IMR-90 (cell line): ENCODE measurements at regions not wholly inside any gene's neighbourhood (a gene's known extent, or its start where the extent isn't known, plus 50 kb on each side); places are given as distances from the start of the nearest gene placed in this dataset.

Experiments
- ATAC-seq: fragments of 200-7000 bp; cut with Tn5 transposase; 2 replicates; pipeline ENCODE4 v1.9.1; 2020; ENCODE audit warnings: low read depth, mild to moderate bottlenecking, moderate library complexity
- BruUV-seq: library from RNA; stranded (reverse); fragments of 400-500 nt; replicated peaks from 2 replicates; lab custom pipeline; 2021; lab: Mats Ljungman, UMichigan
- CTCF ChIA-PET: fragments of 300-600 bp; formaldehyde crosslinking; extraction: SDS; loops from one replicate; lab custom pipeline; 2021; ENCODE audit warnings: antibody characterized with exemption; lab: Yijun Ruan, JAX
- POLR2A ChIA-PET: fragments of 300-600 bp; sonication (Branson Sonifier 250); formaldehyde crosslinking; loops from one replicate; lab custom pipeline; 2022; ENCODE audit warnings: antibody characterized with exemption; ENCODE audit not compliant: unreplicated experiment; lab: Charles Lee
- DNase-seq: peaks from one replicate; pipeline ENCODE4 v3.0.0; 2013
- H2AFZ ChIP-seq: replicated peaks from 2 replicates; pipeline ENCODE3; 2013; ENCODE audit warnings: low read length, mild to moderate bottlenecking; ENCODE audit not compliant: poor library complexity
- H2AK5ac ChIP-seq: 2 replicates; pipeline ENCODE4 v1.6.1; 2013; ENCODE audit warnings: low read depth, low read length, inconsistent platforms
- H2AK9ac ChIP-seq: replicated peaks from 2 replicates; pipeline ENCODE3; 2013; ENCODE audit warnings: mild to moderate bottlenecking, low read depth, low read length, moderate library complexity; ENCODE audit not compliant: poor library complexity
- H2BK120ac ChIP-seq: 2 replicates; pipeline ENCODE4 v1.6.1; 2013; ENCODE audit warnings: low read depth, low read length, inconsistent platforms
- H2BK15ac ChIP-seq: 3 replicates; pipeline ENCODE4 v1.6.1; 2013; ENCODE audit warnings: low read depth, low read length, inconsistent platforms
- H2BK20ac ChIP-seq: 2 replicates; pipeline ENCODE4 v1.6.1; 2013; ENCODE audit warnings: low read depth, mild to moderate bottlenecking, inconsistent platforms, low read length, moderate library complexity
- H2BK5ac ChIP-seq: 2 replicates; pipeline ENCODE4 v1.6.1; 2013; ENCODE audit warnings: mild to moderate bottlenecking, low read depth, low read length, inconsistent platforms; ENCODE audit not compliant: poor library complexity, severe bottlenecking
- H3K14ac ChIP-seq: replicated peaks from 2 replicates; pipeline ENCODE4 v1.6.1; 2013; ENCODE audit warnings: low read depth, low read length, inconsistent platforms
- H3K18ac ChIP-seq: 2 replicates; pipeline ENCODE4 v1.6.1; 2013; ENCODE audit warnings: low read depth, low read length, control low read depth
- H3K23ac ChIP-seq: 2 replicates; pipeline ENCODE4 v1.6.1; 2013; ENCODE audit warnings: low read depth, low read length, inconsistent platforms
- H3K27ac ChIP-seq: 2 replicates; pipeline ENCODE4 v1.5.1; 2013; ENCODE audit warnings: mild to moderate bottlenecking, control low read depth, low read length; ENCODE audit not compliant: insufficient read depth
- H3K27me3 ChIP-seq: 2 replicates; pipeline ENCODE4 v1.6.1; 2013; ENCODE audit warnings: low read length; ENCODE audit not compliant: control insufficient read depth, insufficient read depth
- H3K36me3 ChIP-seq: 2 replicates; pipeline ENCODE4 v1.6.1; 2013; ENCODE audit warnings: low read length, mixed read lengths; ENCODE audit not compliant: control insufficient read depth, insufficient read depth
- H3K4ac ChIP-seq: 2 replicates; pipeline ENCODE4 v1.6.1; 2013; ENCODE audit warnings: low read depth, low read length, inconsistent platforms
- H3K4me1 ChIP-seq: 2 replicates; pipeline ENCODE4 v1.6.1; 2013; ENCODE audit warnings: low read length, mixed read lengths; ENCODE audit not compliant: control insufficient read depth, insufficient read depth
- H3K4me2 ChIP-seq: 2 replicates; pipeline ENCODE4 v1.6.1; 2013; ENCODE audit warnings: low read depth, mild to moderate bottlenecking, control low read depth, low read length, moderate library complexity
- H3K4me3 ChIP-seq: 2 replicates; pipeline ENCODE4 v1.5.1; 2013; ENCODE audit warnings: low read depth, mild to moderate bottlenecking, control low read depth, low read length, moderate library complexity; ENCODE audit not compliant: insufficient read depth
- H3K56ac ChIP-seq: 2 replicates; pipeline ENCODE4 v1.6.1; 2013; ENCODE audit warnings: low read length, inconsistent platforms; ENCODE audit not compliant: insufficient read depth; ENCODE audit errors: extremely low read depth
- H3K79me1 ChIP-seq, 2 experiments: 2 replicates each; pipeline ENCODE4 v1.6.1; 2013; ENCODE audit warnings: low read length in 2 of 2, inconsistent platforms in 1 of 2, low read depth in 1 of 2
- H3K9ac ChIP-seq: 2 replicates; pipeline ENCODE4 v1.6.1; 2013; ENCODE audit warnings: low read depth, low read length, control low read depth
- H3K9me1 ChIP-seq: 2 replicates; pipeline ENCODE4 v1.6.1; 2013; ENCODE audit warnings: low read length, inconsistent platforms; ENCODE audit not compliant: insufficient read depth
- H3K9me3 ChIP-seq: 2 replicates; pipeline ENCODE4 v1.6.1; 2013; ENCODE audit warnings: low read length; ENCODE audit not compliant: control insufficient read depth, insufficient read depth
- H4K20me1 ChIP-seq: 2 replicates; pipeline ENCODE4 v1.6.1; 2013; ENCODE audit warnings: low read length, inconsistent platforms; ENCODE audit not compliant: insufficient read depth
- H4K5ac ChIP-seq: 2 replicates; pipeline ENCODE4 v1.6.1; 2013; ENCODE audit warnings: mild to moderate bottlenecking, low read depth, low read length, control low read depth
- H4K8ac ChIP-seq, 2 experiments: 2 replicates each; pipeline ENCODE4 v1.6.1; 2013; ENCODE audit warnings: low read depth in 2 of 2, low read length in 2 of 2, control low read depth in 1 of 2, inconsistent platforms in 1 of 2
- H4K91ac ChIP-seq: 2 replicates; pipeline ENCODE4 v1.6.1; 2013; ENCODE audit warnings: low read depth, low read length, inconsistent platforms; ENCODE audit not compliant: insufficient read depth
- BHLHE40 ChIP-seq: fragments of 150-350 bp; IDR thresholded peaks from 2 replicates; pipeline ENCODE4 v1.6.1; 2016; ENCODE audit warnings: mild to moderate bottlenecking, low read depth, low read length
- CTCF ChIP-seq: conservative IDR thresholded peaks from 2 replicates; pipeline ENCODE4 v1.5.1; 2012; ENCODE audit warnings: mild to moderate bottlenecking, low read depth, low read length, improper control_type of control experiment
- ELK1 ChIP-seq: fragments of 150-350 bp; IDR thresholded peaks from 2 replicates; pipeline ENCODE4 v1.6.1; 2016; ENCODE audit warnings: low read depth, mild to moderate bottlenecking, low read length, moderate library complexity, borderline replicate concordance
- MAFK ChIP-seq: IDR thresholded peaks from 2 replicates; pipeline ENCODE4 v1.6.1; 2012; ENCODE audit warnings: low read depth, low read length, improper control_type of control experiment
- MAZ ChIP-seq: IDR thresholded peaks from 2 replicates; pipeline ENCODE4 v1.6.1; 2012; ENCODE audit warnings: low read depth, mild to moderate bottlenecking, low read length, improper control_type of control experiment, moderate library complexity, borderline replicate concordance
- POLR2A ChIP-seq: IDR thresholded peaks from 2 replicates; pipeline ENCODE4 v1.6.1; 2012; ENCODE audit warnings: mild to moderate bottlenecking, low read depth, low read length
- RCOR1 ChIP-seq: IDR thresholded peaks from 2 replicates; pipeline ENCODE4 v1.6.1; 2012; ENCODE audit warnings: mild to moderate bottlenecking, low read length, improper control_type of control experiment; ENCODE audit not compliant: insufficient replicate concordance
- USF2 ChIP-seq: fragments of 150-350 bp; IDR thresholded peaks from 2 replicates; pipeline ENCODE4 v1.6.1; 2017; ENCODE audit warnings: mild to moderate bottlenecking, antibody characterized with exemption, low read length, low read depth
- WGBS, 2 experiments: methylation state at CpG; one replicate each; pipeline versions ENCODE4 v1.1.5 to v1.1.7; 2013; ENCODE audit warnings: missing lambda C conversion rate in 2 of 2; ENCODE audit not compliant: insufficient read length in 1 of 2; ENCODE audit errors: extremely low coverage in 2 of 2; 5-methylcytosine and 5-hydroxymethylcytosine counted together
- dilution Hi-C: fragments of 300-500 bp; cut with HindIII; formaldehyde crosslinking; loops from one replicate; pipeline ENCODE4 v1.14.3; 2018; ENCODE audit warnings: low sequenced_read_pairs; ENCODE audit not compliant: unreplicated experiment
- in situ Hi-C: fragments of 300-500 bp; cut with MboI; formaldehyde crosslinking; loops from 3 replicates; pipeline ENCODE4 v1.14.3; 2019; ENCODE audit warnings: low sequenced_read_pairs, inconsistent platforms, mixed read lengths
- intact Hi-C: fragments of 100-400 bp; cut with micrococcal nuclease; formaldehyde crosslinking; loops from 2 replicates; pipeline ENCODE4 v1.10.0; 2022

- H3K36me3 ChIP-seq: no peaks in the 10 kb centered on the region
- no peak overlapping the region for H3K9ac ChIP-seq
- H3K27ac ChIP-seq: no peak overlapping the region
- no peaks in the 10 kb centered on the region for H3K27me3 ChIP-seq
- H2AFZ ChIP-seq: no peak overlapping the region
- H4K91ac ChIP-seq: no peak overlapping the region
- H4K20me1 ChIP-seq: no peaks in the 10 kb centered on the region
- H3K23ac ChIP-seq: no peak overlapping the region
- H3K4me1 ChIP-seq: peaks cover 2% of the 10 kb centered on the region; the same call in 1 of the 2 replicates
- no peak overlapping the region for H4K5ac ChIP-seq
- no peak overlapping the region for H3K4me2 ChIP-seq
- peaks cover 3% of the 10 kb centered on the region; the same call in 1 of the 2 replicates for H3K9me3 ChIP-seq
- H2BK20ac ChIP-seq: no peak overlapping the region
- H3K4ac ChIP-seq: no peak overlapping the region
- in situ Hi-C loops: no loop called here
- POLR2A ChIA-PET: no interaction called here
- TF ChIP-seq ELK1 (no peak), RCOR1 (no peak), CTCF (no peak), USF2 (no peak), BHLHE40 (no peak), POLR2A (no peak), MAZ (no peak), MAFK (no peak)
- dilution Hi-C loops: no loop called here
- no peaks in the 10 kb centered on the region for H3K9me1 ChIP-seq
- H3K79me1 ChIP-seq: no peaks in the 10 kb centered on the region
- BruUV-seq: no TSS peak
- DNase-seq (no peak), ATAC-seq (no peak)
- H3K18ac ChIP-seq: no peak overlapping the region
- no peak overlapping the region for H2BK5ac ChIP-seq
- H3K4me3 ChIP-seq: no peak overlapping the region
- intact Hi-C loops: no loop called here
- no peak overlapping the region for H3K56ac ChIP-seq
- no peak overlapping the region for H2BK120ac ChIP-seq
- WGBS, 2 experiments: 100% methylated on average over 1 of the region's 4 CpGs; no CpG with 5 or more reads in 1 of the 2 experiments
- CTCF ChIA-PET: no interaction called here
- no peak overlapping the region for H3K14ac ChIP-seq
- no peak overlapping the region for H2BK15ac ChIP-seq
- H4K8ac ChIP-seq: no peak overlapping the region
- H2AK5ac ChIP-seq: no peak overlapping the region
- H2AK9ac ChIP-seq: no peak overlapping the region
These were observed 286.1 kb downstream of the SOX11 start for GRCh38 chr2:5978131-5978751.
